HG03139 (cell line): ENCODE measurements at regions not wholly inside any gene's neighbourhood (a gene's known extent, or its start where the extent isn't known, plus 50 kb on each side); places are given as distances from the start of the nearest gene placed in this dataset.

ENCODE experiments used
- ATAC-seq: cut with Tn5 transposase; IDR thresholded peaks from one replicate; pipeline ENCODE4 v1.9.1; 2021; ENCODE audit not compliant: unreplicated experiment

- peak; percentile 70 for ATAC-seq
Observed at GRCh38 chr6:11366183-11366933, 133.9 kb upstream of the NEDD9 start.

DNA sequence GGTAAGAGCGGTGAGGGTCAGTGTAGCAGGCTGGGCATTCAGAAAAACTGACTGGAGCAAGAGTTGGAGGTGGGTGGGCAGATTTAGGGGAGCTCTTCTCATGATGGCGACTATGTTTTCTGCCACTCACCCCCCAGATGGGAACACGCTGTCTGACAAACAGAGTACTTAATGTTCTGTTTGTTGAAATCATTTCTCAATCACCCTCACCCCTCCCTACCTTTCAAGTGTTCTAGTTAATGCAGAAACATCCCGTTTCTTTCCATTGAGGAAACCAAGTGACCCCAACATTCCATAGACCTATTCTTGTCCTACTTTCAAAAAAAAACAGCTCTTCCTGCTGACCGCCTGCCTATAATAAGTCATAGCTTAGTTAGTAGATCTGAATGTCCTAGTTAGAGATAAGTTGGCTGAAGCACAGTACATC lies 132.5 kb upstream of the NEDD9 start:
- no peak for ATAC-seq

GRCh38 chr6:11363881-11364576 lies 131.6 kb upstream of the NEDD9 start:
- ATAC-seq: no peak

GRCh38 chr6:11362564-11362963 lies 130.1 kb upstream of the NEDD9 start:
- ATAC-seq: no peak

GRCh38 chr6:11358904-11359830 lies 126.7 kb upstream of the NEDD9 start:
- no peak for ATAC-seq

GRCh38 chr6:11357285-11357684 lies 124.8 kb upstream of the NEDD9 start:
- ATAC-seq: no peak

- ATAC-seq: no peak
Observed at GRCh38 chr6:11356404-11357155, 124.1 kb upstream of the NEDD9 start.

DNA sequence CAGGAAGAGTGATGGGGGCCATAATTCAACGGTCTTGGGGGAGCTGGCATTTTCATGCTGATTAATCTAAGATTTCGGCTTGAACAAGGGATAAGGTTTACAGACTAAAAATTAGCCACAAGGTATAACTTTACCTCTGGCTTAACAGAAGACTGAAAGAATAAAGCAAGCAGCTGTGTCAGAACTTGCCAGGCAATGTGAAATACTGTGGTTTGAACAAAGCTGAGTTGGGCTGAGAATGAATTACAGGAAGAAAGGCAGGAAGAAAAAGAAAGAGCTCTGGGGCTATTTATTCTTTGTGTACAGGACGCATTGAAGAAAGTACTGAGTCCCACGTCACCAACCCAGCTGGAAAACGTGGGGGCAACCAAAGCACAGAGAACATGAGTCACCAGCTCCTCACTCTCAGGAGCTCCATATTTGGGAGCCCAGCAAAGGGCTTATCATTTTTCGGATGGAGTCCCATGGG lies 121.5 kb upstream of the NEDD9 start:
- no peak for ATAC-seq

- no peak for ATAC-seq
Observed at GRCh38 chr6:11350294-11350693, 117.8 kb upstream of the NEDD9 start.

- ATAC-seq: no peak
Observed at GRCh38 chr6:11349880-11350279, 117.4 kb upstream of the NEDD9 start.

- ATAC-seq: peak; percentile 39
Observed at GRCh38 chr6:11346516-11346915, 114.0 kb upstream of the NEDD9 start.

DNA sequence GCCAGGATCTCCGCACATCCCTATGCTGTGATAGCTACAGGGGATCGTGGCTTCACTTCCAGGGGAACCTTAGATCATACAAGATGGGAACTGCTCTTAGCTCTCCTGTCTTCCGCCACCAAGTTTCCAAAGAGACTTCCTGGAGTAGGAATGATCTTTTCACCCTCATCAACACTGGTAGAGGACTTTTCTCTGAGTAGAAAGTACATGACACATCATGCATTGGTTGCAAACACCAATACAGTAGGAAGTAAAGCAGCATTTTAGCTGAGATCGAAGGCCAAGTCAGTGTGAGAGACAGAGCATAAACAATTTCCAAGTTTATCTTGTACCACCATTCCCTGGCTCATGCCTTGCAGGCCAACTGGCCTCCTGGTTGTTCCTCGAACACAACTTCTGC lies 113.1 kb upstream of the NEDD9 start:
- ATAC-seq: no peak

GRCh38 chr6:11343963-11344723 lies 111.7 kb upstream of the NEDD9 start:
- ATAC-seq: no peak

- no peak for ATAC-seq
Observed at GRCh38 chr6:11341867-11342266, 109.4 kb upstream of the NEDD9 start.

DNA sequence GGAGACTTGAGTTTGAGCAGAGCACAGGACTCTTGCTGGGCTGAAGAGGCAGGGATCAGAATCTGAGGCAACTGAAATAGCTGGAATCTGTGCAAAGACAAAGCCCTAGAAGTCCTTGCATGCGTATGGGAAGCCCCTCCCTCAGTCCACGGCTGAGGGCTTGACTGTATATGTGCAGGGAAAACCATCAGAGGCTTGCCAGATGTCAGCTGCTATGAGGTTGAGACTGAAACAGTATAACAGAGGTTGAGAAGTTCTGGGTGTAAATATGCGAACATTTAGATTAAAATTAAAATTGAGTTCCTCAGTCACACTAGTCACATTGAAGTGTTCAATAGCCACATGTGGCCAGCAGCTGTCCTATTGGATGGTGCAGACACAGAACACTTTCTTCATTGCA lies 108.8 kb upstream of the NEDD9 start:
- ATAC-seq: no peak

DNA sequence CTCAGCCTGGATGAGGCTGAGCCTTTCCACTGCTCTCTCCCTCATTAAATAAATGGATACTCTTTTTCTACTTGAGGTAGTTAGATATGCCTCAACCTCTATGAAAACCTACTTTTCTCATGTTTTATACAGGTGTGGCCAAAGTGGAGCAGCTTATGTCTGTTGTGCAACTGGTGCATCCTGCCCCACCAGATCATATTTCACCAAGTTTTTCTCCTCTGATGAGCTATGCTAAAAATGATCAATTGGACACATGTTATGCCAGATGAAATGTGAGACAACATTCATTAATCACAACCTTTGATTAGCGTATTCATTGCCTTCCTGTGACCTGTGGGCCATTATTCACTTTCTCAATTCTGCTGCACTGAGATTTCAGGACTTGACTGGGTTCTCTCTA lies 106.9 kb upstream of the NEDD9 start:
- no peak for ATAC-seq

- no peak for ATAC-seq
Observed at GRCh38 chr6:11337306-11337705, 104.8 kb upstream of the NEDD9 start.

GRCh38 chr6:11335826-11336225 lies 103.4 kb upstream of the NEDD9 start:
- no peak for ATAC-seq

DNA sequence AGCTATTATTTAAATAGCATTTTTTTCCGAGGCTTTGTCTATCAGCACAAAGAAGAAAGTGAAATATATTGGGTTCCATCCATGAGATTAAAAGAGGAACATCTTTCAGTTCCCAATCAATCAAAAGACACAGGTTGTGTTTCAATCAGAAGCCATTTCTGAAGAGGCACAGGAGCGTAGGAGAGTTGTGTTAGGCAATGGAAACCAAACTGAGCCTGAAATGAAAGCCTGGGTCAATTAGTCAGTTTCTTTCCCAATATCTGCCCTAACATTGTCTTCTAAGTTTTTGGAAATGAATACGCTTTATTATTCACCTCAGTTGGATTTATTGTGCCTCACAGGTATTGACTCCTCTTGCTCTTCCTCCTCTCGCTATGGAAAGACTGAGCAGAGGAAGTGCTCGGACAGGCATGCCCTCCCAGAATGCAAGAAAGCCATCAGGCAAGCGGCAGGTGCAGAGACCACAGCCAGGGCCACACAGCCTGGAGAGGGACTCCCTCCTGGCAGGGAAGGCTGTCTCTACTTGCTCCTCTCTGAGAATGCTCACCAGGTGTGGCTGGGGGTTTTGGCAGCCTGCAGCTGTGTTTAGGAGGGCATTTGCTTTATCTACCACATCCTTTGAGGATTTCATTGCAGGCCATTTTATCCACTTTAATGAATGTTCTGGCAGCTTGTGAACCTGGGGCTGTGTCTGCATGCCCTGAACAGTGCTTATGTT lies 100.8 kb upstream of the NEDD9 start:
- no peak for ATAC-seq
